ENCODE measurements at regions not wholly inside any gene's neighbourhood (a gene's known extent, or its start where the extent isn't known, plus 50 kb on each side); places are given as distances from the start of the nearest gene placed in this dataset.

DNA sequence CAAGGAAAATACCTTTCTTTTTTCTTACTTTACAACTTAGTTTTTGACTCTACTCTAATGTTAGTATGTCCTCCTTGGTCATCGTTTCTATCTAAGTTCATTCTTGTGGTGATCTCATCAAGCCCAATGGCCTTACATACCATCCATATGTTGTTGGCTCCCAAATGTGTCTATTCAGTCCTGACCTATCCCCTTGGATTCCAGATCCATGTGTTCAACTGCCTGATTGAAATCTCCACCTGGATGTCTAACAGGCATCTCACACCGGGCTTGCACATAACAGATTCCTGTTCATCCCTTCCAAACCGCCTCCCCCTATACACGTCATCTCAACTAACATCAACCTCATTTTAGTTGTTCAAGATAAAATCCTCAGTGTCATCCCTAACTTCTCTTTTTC, 382.6 kb downstream of the SOX2 start:
- TF ChIP-seq REST (IDR thresholded peaks at IDR 0.05; ENCODE audit: low read depth, low read length), result no peak
- no peak for TF ChIP-seq CTCF (IDR thresholded peaks at IDR 0.05)
- no peak for TF ChIP-seq SIN3A (IDR thresholded peaks at IDR 0.05; ENCODE audit: borderline replicate concordance, low read depth, low read length)
- TF ChIP-seq, protein P1, sequence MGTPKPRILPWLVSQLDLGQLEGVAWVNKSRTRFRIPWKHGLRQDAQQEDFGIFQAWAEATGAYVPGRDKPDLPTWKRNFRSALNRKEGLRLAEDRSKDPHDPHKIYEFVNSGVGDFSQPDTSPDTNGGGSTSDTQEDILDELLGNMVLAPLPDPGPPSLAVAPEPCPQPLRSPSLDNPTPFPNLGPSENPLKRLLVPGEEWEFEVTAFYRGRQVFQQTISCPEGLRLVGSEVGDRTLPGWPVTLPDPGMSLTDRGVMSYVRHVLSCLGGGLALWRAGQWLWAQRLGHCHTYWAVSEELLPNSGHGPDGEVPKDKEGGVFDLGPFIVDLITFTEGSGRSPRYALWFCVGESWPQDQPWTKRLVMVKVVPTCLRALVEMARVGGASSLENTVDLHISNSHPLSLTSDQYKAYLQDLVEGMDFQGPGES (IDR thresholded peaks at IDR 0.05; ENCODE audit: low read depth, low read length), result no peak
- no peak for TF ChIP-seq POLR2AphosphoS5 (IDR thresholded peaks at IDR 0.05; ENCODE audit: low read depth, low read length)
- no peak for TF ChIP-seq RAD21 (IDR thresholded peaks at IDR 0.05; ENCODE audit: low read length)

All from SK-N-SH (cell line).